ENCODE measurements at regions not wholly inside any gene's neighbourhood (a gene's known extent, or its start where the extent isn't known, plus 50 kb on each side); places are given as distances from the start of the nearest gene placed in this dataset.
"Not testable (repeated sequence)": the region's sequence is repeated elsewhere in the genome, so short reads cannot be mapped to it uniquely, and the experiment has no call there.

DNA sequence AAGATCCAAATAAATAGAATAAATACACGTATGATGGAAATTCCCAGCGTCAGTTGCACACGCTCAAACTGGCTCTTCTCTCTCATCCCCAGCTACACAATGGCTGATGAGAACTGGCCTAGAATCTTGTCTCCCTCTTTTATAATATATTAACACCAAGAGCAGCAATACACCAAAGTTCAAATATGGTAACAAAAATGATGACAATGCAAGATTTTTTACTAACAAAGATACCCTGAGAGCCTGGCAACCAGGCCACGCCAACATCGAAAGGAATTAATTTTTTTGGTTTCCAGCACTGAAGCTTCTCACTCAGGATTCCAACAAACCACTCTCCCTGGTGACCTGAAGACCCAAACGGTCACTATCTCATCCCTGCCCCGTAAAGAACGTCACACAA is 302.7 kb upstream of the ID2 start:
- DNase-seq, result no peak
- Histone ChIP-seq H3K4me3 (ENCODE audit: low read length) (no peak overlapping the region), H3K27ac (ENCODE audit: low read length) (no peak overlapping the region), H3K27me3 (ENCODE audit: control insufficient read depth, insufficient read depth, low read length) (no peaks in the 10 kb centered on the region), H3K4me1 (ENCODE audit: control insufficient read depth, insufficient read depth, low read length) (peaks cover 4% of the 10 kb centered on the region), H3K36me3 (ENCODE audit: control insufficient read depth, insufficient read depth, low read length) (no peaks in the 10 kb centered on the region), H3K9me3 (replicated peaks; ENCODE audit: control insufficient read depth, low read depth, low read length) (no peaks in the 10 kb centered on the region)
- WGBS (ENCODE audit: insufficient coverage), result 100% methylated on average over 2 of the region's 8 CpGs

DNA sequence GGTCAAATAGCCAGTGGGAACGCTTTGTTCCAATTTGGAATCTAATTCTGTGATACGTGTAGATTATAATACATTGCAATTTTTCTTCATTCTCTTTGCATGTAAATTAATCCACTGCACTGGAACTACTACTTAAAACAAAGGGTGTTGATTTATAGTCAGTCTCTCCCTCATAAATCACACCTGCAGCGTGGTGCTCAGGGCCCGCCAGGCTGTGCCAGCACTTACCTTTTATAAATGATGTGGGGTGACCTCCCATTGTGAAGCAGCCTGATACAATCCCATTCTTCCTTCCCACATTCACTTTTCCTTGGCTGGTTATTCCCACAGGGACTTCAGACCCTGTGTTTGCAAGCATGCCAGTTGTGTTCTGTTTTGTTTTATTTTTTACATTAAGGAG is 302.3 kb upstream of the ID2 start:
- H3K27ac ChIP-seq (ENCODE audit: low read length), result peak overlapping the region; percentile 31
- H3K4me1 ChIP-seq (ENCODE audit: control insufficient read depth, insufficient read depth, low read length), result peaks cover 4% of the 10 kb centered on the region
- H3K36me3 ChIP-seq (ENCODE audit: control insufficient read depth, insufficient read depth, low read length), result no peaks in the 10 kb centered on the region
- no peak for DNase-seq
- no peak overlapping the region for H3K4me3 ChIP-seq (ENCODE audit: low read length)
- H3K27me3 ChIP-seq (ENCODE audit: control insufficient read depth, insufficient read depth, low read length), result no peaks in the 10 kb centered on the region
- no peaks in the 10 kb centered on the region for H3K9me3 ChIP-seq (replicated peaks; ENCODE audit: control insufficient read depth, low read depth, low read length)
- no CpG with 5 or more reads among the region's 4 CpGs for WGBS (ENCODE audit: insufficient coverage)

DNA sequence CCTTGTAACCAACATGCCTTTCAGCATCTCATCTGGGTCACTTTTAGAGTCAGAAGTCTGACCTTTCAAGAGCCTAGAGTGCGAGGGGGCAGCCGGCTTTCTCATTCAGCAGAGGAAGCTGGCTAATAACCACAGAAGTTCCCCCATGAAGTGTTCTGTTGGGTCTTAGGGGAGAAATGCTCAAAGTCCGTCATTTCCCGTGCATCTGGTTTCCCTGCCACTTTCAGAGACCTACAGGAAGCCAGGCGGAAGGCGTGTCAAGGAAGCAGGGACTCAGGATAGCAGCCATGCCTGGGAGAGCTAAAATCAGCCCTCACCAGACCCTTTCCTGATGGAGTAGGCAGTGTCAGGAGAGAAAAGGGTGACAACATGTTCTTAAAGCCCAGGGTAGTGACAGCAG is 301.8 kb upstream of the ID2 start:
- DNase-seq, result peak; percentile 79
- H3K4me1 ChIP-seq (ENCODE audit: control insufficient read depth, insufficient read depth, low read length), result peaks cover 4% of the 10 kb centered on the region
- H3K27me3 ChIP-seq (ENCODE audit: control insufficient read depth, insufficient read depth, low read length), result no peaks in the 10 kb centered on the region
- H3K36me3 ChIP-seq (ENCODE audit: control insufficient read depth, insufficient read depth, low read length), result no peaks in the 10 kb centered on the region
- H3K9me3 ChIP-seq (replicated peaks; ENCODE audit: control insufficient read depth, low read depth, low read length), result no peaks in the 10 kb centered on the region
- 40% methylated on average over 2 of the region's 6 CpGs for WGBS (ENCODE audit: insufficient coverage)
- no peak overlapping the region for H3K4me3 ChIP-seq (ENCODE audit: low read length)
- peak overlapping the region; percentile 31 for H3K27ac ChIP-seq (ENCODE audit: low read length)

DNA sequence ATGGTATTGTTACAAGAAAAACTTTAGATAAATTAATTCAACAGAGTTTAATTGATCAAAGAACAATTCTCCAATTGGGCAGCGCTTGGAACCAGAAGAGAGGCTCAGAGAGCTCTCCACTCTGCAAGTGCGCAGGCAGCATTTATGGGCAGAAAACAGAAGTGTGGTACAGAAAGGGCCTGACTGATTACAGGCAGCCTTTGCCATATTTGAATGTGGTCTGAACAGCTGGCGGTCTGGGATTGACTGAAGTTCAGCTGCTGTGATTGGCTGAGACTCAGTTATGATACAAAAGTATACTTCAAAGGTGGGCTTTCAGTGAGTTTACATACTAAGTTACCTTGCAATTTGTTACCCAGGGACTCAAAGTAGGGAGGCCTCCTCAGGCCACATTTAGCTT is 301.3 kb upstream of the ID2 start:
- 75% methylated on average over 2 of the region's 3 CpGs for WGBS (ENCODE audit: insufficient coverage)
- H3K27me3 ChIP-seq (ENCODE audit: control insufficient read depth, insufficient read depth, low read length), result no peaks in the 10 kb centered on the region
- no peaks in the 10 kb centered on the region for H3K9me3 ChIP-seq (replicated peaks; ENCODE audit: control insufficient read depth, low read depth, low read length)
- H3K4me1 ChIP-seq (ENCODE audit: control insufficient read depth, insufficient read depth, low read length), result peaks cover 4% of the 10 kb centered on the region
- H3K36me3 ChIP-seq (ENCODE audit: control insufficient read depth, insufficient read depth, low read length), result no peaks in the 10 kb centered on the region
- H3K4me3 ChIP-seq (ENCODE audit: low read length), result no peak overlapping the region
- H3K27ac ChIP-seq (ENCODE audit: low read length), result peak overlapping the region; percentile 31
- peak; percentile 40 for DNase-seq

DNA sequence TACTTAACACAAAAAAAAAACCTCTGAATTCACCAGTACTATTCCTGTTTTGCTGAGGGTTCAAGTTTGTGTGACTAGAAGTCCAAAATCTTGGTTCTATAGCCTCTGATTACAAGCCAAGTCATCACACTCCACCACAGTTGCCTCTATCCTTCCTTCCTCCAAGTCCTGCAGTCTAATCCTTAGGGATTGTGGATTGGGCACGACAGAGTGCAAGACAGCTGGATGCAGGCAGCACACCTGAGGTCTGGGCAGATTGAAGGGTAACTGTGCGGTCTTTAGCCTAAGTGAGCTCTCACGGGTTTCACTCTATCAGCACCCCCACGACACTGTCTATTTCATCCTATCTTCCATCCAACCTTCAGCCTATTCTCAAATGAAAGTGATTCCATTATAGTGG is 299.4 kb upstream of the ID2 start:
- H3K4me1 ChIP-seq (ENCODE audit: control insufficient read depth, insufficient read depth, low read length), result peaks cover 4% of the 10 kb centered on the region
- H3K27me3 ChIP-seq (ENCODE audit: control insufficient read depth, insufficient read depth, low read length), result no peaks in the 10 kb centered on the region
- no peak overlapping the region for H3K4me3 ChIP-seq (ENCODE audit: low read length)
- no peaks in the 10 kb centered on the region for H3K9me3 ChIP-seq (replicated peaks; ENCODE audit: control insufficient read depth, low read depth, low read length)
- WGBS (ENCODE audit: insufficient coverage), result 100% methylated on average over 2 of the region's 4 CpGs
- H3K36me3 ChIP-seq (ENCODE audit: control insufficient read depth, insufficient read depth, low read length), result no peaks in the 10 kb centered on the region
- DNase-seq, result no peak
- no peak overlapping the region for H3K27ac ChIP-seq (ENCODE audit: low read length)

DNA sequence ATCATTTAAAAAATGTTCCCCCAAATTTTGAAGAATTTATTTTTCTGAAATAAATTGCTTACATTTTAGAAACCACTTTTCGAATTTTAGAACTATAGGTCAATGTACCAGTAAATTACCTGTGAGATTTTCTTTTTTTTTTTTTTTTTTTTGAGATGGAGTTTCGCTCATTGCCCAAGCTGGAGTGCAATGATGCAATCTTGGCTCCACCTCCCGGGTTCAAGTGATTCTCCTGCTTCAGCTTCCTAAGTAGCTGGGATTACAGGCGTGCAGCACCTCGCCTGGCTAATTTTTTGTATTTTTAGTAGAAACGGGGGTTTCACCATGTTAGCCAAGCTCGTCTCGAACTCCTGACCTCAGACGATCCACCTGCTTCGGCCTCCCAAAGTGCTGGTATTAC is 295.1 kb upstream of the ID2 start:
- not testable (repeated sequence) for H3K36me3 ChIP-seq (ENCODE audit: control insufficient read depth, insufficient read depth, low read length); H3K27me3 ChIP-seq (ENCODE audit: control insufficient read depth, insufficient read depth, low read length); H3K9me3 ChIP-seq (replicated peaks; ENCODE audit: control insufficient read depth, low read depth, low read length); DNase-seq; H3K27ac ChIP-seq (ENCODE audit: low read length); H3K4me3 ChIP-seq (ENCODE audit: low read length); H3K4me1 ChIP-seq (ENCODE audit: control insufficient read depth, insufficient read depth, low read length)
- WGBS (ENCODE audit: insufficient coverage), result no CpG with 5 or more reads among the region's 10 CpGs

DNA sequence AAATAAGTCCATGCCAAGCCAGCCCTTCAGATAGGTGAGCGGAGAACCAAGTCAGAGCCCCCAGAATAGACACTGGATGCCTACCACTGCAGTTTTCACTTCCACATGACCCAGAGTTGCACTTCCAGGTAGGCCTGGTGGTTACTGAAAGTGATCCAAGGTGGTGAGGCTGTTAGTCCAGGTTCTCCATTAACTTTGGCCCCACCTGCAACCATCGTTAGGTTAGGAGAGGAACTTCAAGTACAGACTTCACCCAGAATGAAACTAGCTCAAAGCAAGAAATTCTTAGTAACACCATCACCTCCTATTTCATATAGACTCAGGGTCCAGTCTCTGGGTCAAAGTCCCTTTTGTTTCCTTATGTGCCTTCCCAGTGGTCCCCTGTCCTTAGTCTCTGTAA is 293.1 kb upstream of the ID2 start:
- no peak overlapping the region for H3K4me3 ChIP-seq (ENCODE audit: low read length)
- no peaks in the 10 kb centered on the region for H3K27me3 ChIP-seq (ENCODE audit: control insufficient read depth, insufficient read depth, low read length)
- no peak overlapping the region for H3K27ac ChIP-seq (ENCODE audit: low read length)
- H3K9me3 ChIP-seq (replicated peaks; ENCODE audit: control insufficient read depth, low read depth, low read length), result no peaks in the 10 kb centered on the region
- WGBS (ENCODE audit: insufficient coverage), result no CpG with 5 or more reads among the region's 2 CpGs
- DNase-seq, result no peak
- no peaks in the 10 kb centered on the region for H3K4me1 ChIP-seq (ENCODE audit: control insufficient read depth, insufficient read depth, low read length)
- no peaks in the 10 kb centered on the region for H3K36me3 ChIP-seq (ENCODE audit: control insufficient read depth, insufficient read depth, low read length)

DNA sequence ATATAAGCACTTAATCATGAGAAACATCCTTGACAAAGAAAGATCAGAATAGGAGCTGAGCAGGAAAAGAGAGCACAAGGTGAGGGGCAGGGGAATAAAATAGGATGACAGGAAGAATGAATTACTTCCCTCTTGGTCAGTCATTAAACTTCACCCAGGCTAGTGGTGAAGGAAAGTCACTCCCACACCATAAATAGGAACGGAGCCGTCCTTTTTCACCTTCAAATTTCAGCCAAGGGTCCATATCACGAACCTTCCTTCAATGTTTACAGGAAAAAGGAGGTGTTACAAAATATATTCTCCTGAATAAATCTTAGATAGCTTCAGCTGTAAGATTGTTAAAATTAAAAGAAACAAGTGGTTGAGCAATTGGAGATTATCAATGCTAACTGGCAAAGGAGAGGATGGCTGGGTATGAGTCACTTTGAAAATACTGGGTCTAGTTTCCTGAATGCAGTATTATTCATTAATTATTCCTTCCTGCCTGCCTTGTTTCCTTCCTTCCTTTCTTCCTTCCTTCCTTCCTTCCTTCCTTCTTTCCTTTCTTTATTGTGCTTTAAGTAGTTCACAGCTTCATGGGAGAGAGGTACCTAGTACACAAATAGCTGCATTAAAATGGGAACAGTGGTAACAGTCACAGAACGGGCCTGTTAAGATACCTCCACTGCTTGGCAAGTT is 292.3 kb upstream of the ID2 start:
- Histone ChIP-seq H3K27ac (ENCODE audit: low read length) (no peak overlapping the region), H3K4me1 (ENCODE audit: control insufficient read depth, insufficient read depth, low read length) (no peaks in the 10 kb centered on the region)

DNA sequence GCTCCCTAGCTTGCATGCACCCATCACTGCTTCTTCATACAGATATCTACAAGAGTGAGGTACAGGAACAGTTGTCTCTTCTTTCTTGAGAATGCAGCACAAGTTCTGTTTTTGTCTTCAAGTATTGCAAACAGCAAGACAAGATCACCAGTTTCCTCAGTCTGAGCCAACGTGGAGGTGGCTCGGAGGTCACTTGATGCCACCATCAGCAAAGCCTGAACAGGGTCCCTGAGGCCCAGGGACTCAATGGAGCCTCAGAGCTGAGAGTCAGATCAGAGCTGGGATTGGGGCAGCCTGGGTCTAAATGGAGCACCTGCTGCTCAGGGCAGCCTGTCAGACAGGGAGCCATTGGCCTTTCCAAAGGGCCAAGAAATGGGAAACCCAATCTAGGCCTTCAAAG is 290.7 kb upstream of the ID2 start:
- H3K4me3 ChIP-seq (ENCODE audit: low read length), result no peak overlapping the region
- 79% methylated on average over 2 of the region's 2 CpGs for WGBS (ENCODE audit: insufficient coverage)
- H3K36me3 ChIP-seq (ENCODE audit: control insufficient read depth, insufficient read depth, low read length), result no peaks in the 10 kb centered on the region
- no peaks in the 10 kb centered on the region for H3K9me3 ChIP-seq (replicated peaks; ENCODE audit: control insufficient read depth, low read depth, low read length)
- DNase-seq, result no peak
- no peaks in the 10 kb centered on the region for H3K27me3 ChIP-seq (ENCODE audit: control insufficient read depth, insufficient read depth, low read length)
- H3K27ac ChIP-seq (ENCODE audit: low read length), result no peak overlapping the region
- H3K4me1 ChIP-seq (ENCODE audit: control insufficient read depth, insufficient read depth, low read length), result no peaks in the 10 kb centered on the region

More for the DNA sequence above, 292.3 kb upstream of the ID2 start:
- Histone ChIP-seq H3K4me3 (ENCODE audit: low read length) (no peak overlapping the region), H3K36me3 (ENCODE audit: control insufficient read depth, insufficient read depth, low read length) (no peaks in the 10 kb centered on the region), H3K9me3 (replicated peaks; ENCODE audit: control insufficient read depth, low read depth, low read length) (no peaks in the 10 kb centered on the region), H3K27me3 (ENCODE audit: control insufficient read depth, insufficient read depth, low read length) (no peaks in the 10 kb centered on the region)
- WGBS (ENCODE audit: insufficient coverage), result no CpG with 5 or more reads among the region's 4 CpGs
- no peak for DNase-seq

DNA sequence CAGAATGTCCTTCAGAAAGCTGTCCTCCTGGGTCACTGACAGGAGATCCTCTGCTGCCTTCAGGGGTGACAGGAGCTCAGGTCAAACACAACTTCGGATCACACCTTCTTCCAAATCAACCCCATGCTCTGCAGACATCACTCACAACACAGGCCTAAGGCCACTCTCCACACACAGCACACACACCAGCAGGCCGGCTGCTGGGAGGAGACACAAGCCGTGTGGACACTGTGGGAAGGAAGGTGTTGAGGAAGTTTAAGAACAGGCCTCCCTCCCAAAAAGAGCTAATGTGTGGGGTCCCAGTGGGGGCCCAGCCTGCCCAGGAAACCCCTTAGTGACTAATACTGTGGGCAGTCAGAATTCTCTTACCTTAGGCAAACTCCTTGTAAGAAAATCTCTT is 290.3 kb upstream of the ID2 start:
- 83% methylated on average over 1 of the region's 3 CpGs for WGBS (ENCODE audit: insufficient coverage)
- no peaks in the 10 kb centered on the region for H3K36me3 ChIP-seq (ENCODE audit: control insufficient read depth, insufficient read depth, low read length)
- no peak overlapping the region for H3K27ac ChIP-seq (ENCODE audit: low read length)
- no peak overlapping the region for H3K4me3 ChIP-seq (ENCODE audit: low read length)
- H3K27me3 ChIP-seq (ENCODE audit: control insufficient read depth, insufficient read depth, low read length), result no peaks in the 10 kb centered on the region
- DNase-seq, result no peak
- H3K4me1 ChIP-seq (ENCODE audit: control insufficient read depth, insufficient read depth, low read length), result no peaks in the 10 kb centered on the region
- no peaks in the 10 kb centered on the region for H3K9me3 ChIP-seq (replicated peaks; ENCODE audit: control insufficient read depth, low read depth, low read length)

Data from muscle of leg (tissue), 3 donors.